HG02763 (cell line): ENCODE measurements at regions not wholly inside any gene's neighbourhood (a gene's known extent, or its start where the extent isn't known, plus 50 kb on each side); places are given as distances from the start of the nearest gene placed in this dataset.

Source experiments
- ATAC-seq: cut with Tn5 transposase; IDR thresholded peaks from one replicate; pipeline ENCODE4 v1.9.1; 2021; ENCODE audit warnings: mild to moderate bottlenecking, moderate library complexity; ENCODE audit not compliant: unreplicated experiment

DNA sequence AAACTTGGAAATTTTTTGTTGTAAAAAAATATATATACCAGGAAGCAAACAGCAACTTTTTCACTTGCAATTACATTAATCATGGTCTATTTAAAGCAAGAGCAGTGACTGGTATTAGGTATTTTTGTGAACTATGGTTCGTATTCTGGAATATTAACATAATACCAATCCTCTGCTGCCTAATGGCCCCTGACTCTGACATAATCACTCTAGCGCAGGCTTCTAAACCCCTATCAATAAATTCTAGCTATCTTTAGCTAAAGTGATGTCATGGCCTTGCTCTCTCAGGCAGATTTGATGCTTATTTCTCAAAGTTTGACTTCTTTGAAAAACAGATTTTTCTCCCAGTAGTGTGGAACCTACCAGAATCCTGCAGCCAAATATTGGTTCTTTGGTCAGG, 808.3 kb downstream of the VGLL3 start:
- ATAC-seq: no peak

DNA sequence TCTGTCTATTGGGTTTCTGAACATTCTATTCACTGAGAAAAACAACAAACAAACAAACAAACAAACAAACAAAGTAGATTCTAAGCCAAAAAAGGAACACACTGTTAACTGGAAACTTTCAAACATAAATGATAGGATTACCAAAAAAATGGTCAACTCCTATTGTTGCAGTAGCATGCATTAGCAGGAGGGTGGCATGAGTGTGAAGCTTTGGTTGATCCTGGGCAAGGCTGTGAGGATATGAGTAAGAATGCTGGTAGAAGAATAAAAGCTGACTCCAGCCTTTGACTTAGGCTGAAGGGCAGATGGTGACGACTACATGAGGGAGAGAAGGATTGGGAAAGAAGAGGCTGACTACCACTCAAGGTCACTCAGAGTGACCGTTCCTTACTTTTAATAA, 810.3 kb downstream of the VGLL3 start:
- no peak for ATAC-seq

DNA sequence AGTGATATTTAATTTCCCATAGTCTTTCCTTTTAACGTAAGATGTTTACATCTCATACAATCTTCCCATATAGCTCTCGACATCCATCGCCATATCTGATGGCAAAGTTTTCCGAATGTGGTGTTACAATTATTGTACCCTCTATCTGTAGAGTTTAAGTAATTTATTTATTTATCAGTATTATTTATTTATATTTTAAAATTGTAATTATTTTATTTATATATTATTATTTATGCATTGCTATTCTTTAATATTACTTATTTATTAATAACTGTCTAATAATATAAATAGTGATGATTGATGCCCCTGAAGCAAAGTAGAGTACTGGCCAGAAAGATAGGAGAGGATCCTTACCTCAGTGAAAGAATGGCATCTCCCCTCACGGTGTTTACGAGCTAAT, 812.9 kb downstream of the VGLL3 start:
- no peak for ATAC-seq

DNA sequence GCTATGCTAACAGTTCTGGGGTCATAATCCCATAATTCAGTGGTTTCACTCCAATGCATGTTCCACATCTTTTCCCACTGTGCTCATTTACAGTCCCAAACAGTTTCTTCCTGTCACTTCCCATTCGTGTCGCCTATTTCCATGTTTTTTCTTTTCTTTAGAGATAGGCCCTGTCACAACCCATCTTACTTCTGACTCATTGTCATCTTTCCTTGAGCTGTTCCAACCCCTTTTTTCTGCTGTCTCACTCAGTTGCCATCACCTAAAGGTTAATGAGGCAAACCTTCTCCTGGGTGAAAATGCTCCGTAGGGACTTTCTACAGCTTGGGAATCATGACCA, 814.5 kb downstream of the VGLL3 start:
- ATAC-seq: no peak

DNA sequence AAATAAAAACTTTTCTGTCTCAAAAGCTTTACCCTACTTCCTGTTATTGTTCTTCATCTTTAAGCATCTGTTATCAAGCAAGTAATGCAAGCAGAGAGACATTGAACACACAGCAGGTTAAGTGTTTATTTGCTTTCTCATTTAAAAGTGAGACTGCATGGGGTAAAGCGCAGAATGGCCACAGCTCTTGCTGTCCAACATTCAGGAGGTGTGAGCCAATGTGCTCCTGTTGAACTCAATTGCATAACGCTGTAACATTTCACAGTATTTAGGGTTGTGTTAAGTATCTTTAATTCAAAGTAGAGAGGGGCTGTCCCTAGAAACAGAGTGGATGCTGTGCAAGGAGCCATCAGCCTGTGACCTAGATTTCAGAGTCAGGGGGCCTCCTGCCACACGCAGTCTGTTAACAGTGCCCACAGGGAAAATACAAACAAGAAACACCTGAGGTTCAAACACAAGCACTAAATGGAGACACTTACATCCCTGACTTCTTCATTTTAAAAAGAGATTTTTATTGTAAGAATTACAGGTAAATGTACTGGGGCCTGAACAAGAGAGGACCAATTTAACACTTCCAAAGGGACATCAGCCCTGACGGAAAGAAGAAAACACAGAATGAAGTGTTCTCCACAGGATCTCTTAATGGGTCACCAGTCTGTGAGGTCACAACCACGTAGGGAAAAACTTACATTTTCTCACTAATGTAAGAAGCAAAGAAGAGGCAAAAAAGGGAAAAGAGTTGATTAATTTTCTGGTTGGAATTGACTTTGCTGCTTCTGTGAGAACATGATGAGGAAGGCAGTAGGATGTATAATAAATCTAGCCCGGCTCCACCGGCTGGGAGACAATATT, 815.1 kb downstream of the VGLL3 start:
- ATAC-seq: no peak

DNA sequence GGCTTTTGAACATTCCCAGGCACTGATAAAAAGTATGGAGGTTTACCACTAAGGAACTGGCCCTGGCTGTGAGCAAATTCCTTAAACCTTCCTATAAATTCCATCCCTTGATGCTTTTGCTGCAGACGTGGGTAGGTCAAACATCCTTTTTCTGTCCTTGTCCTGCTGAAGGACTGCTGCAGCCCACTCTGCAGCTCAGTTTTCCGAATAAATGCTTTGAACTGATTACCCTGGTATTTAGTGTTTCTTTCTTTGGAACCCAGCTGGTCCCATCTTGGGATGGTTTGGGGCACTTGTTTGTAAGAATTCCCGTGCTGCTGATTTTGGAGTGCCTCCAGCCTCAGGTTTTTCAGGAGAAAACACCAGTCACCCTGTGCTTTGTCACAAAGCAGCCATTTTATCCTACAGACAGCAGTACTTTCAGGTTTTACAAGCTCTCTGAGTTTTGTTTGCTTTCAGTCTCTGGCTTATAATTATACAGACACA, 815.9 kb downstream of the VGLL3 start:
- ATAC-seq: no peak

DNA sequence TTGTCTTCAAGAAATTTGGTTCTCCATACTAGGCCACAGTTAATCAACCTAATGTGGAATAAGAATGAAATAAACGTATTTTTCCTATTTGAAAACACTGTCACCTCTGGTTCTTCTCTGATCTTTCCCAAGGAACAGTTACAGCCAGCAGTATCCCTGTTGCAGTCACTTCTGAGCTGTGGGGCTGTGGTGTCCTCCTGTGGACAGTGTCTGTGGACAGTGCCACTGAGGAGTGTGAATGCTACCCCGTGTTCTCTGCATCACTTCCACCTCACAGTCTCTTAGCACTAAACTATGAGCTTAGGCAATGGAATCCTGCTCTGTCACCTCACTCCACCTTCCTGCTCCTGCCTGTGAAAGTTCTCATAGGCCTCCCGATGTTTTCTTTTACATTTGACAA, 817.5 kb downstream of the VGLL3 start:
- no peak for ATAC-seq

DNA sequence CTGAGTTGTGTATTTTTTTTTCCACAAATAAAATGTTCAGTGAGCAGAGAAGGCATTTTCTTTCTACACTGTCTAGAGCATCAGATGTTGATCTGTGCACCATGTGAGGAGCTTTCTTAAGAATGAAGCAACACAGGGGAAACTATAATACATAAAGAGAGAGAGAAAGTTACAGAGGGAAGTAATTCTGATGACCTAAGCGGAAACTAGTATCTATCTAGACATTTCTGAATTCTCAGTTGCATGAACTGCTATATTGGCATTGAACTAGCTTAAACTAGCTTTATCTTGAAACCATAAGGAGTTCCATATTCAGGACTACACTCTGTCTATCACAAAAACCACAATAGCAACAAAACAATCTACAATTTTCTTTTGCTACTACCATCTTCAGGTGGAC, 822.4 kb downstream of the VGLL3 start:
- no peak for ATAC-seq

DNA sequence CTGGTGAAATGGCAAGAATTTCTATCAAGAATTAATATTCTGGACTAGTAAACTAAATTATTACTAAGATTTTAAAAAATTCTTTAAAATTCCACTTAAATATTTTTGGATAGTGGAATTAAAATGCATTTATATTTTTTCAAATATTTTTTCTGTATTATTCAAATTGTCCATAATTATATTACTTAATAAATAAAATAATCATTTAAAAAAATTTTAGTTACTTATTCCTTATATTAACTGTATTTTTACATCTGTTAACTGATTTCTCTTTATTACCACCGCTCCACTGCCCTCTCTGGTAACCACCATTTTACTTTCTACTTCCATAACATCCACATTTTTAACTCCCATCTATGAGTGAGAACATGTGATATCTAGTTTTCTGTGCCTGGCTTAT, 828.4 kb downstream of the VGLL3 start:
- no peak for ATAC-seq

DNA sequence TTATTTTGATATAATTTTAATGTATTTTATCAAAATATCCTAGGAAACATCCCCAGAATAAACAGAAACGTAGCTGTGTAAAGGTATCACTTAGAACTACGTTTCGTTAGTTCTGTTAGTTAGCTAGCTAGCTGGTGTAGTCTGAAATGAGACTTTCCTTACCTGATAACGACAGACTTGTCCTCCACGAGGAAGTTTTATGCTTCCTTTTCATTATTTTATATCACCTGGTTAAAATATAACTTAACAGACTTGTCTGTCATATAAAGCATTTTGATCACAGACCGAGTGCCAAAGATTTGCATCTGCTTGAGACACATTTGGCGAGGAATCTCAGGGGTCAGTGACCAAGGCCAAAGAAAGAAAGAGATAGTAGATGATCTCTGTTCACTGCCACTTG, 829.5 kb downstream of the VGLL3 start:
- no peak for ATAC-seq

DNA sequence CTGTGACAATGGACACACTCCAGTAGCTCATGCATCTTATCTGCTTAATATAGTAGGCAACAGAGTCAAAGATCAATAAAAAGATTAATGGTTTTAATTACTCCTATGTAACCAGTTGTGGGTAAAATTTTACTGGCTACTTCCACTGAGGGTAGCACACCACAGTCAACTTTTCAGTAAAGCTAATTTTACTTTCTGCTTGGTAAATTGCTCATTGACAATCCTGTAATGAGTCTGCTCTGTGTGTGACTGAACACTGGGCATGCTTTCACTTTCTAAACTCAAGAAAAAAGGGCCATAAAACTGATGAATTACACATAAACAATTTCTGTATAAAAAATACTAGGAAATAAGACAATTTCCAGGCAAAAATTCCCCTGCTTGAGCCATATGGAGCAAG, 838.3 kb downstream of the VGLL3 start:
- ATAC-seq: no peak

DNA sequence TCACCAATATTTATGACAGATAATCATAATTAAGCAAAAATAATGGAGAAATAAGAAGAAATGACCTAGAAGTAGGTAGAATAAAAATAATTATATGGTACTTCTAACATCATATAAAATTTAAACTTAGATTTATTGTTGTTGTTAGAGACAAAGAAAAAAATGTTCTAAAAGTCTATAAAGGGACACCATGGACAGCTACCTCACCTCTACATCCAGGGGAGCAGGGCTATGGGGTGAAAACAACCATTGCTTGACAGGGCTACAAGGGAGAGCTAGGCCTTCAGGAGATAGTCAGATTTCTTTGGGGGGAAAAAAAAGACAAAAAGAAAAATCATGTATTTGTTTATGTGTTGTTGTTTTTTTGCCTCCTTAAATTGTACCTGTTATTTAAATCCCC, 841.9 kb downstream of the VGLL3 start:
- no peak for ATAC-seq

DNA sequence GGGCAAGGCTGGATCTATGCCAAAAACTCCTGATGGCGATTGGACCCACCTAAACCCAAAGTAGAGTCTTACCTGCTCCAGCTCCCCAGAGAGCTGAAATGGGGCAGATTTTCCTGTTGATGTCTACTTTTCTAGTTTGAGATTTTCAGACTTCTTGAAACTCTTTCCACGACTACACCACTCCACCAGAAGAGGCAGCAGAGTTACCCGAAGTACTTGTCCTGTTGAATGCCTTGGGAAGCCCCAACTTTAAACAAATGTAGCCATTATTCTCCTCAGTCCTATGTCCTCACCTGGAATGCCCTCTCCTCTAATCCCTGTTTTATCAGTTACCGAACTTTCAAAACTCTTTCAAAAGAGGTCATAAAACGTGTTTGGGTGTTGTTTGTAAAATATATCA, 843.8 kb downstream of the VGLL3 start:
- no peak for ATAC-seq

DNA sequence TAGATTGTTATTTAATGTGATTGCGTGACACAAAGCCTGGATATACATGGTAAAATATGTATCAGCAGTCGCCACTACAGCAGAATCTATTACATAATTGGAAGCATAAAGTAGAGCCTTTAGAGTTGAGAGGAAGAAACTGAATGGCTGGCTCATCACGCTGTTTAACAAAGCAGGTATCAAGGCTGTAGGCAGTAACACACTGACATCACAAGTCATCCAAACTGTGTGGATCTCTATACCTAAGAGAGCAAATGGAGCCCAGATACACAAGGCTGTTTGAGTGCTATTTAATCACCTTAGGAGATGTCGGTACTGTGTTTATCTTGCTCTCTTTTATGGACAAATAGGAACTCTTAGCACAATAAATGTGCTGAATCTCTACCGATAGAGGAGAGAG, 864.4 kb downstream of the VGLL3 start:
- no peak for ATAC-seq
